Frontal cortex (tissue), 3 donors: ENCODE measurements at regions not wholly inside any gene's neighbourhood (a gene's known extent, or its start where the extent isn't known, plus 50 kb on each side); places are given as distances from the start of the nearest gene placed in this dataset.

Experiments
- DNase-seq, 2 donors: peaks; one replicate each; pipeline ENCODE4 v3.0.0; 2012; ENCODE audit warnings: low spot score in 2 of 2
- FAIRE-seq: peaks from 2 replicates; lab custom pipeline; 2012; peaks lifted over from hg19 to GRCh38; lab: Jason Lieb, UNC
- donor health status: control.
- donor health status: control.
- donor health status: control.

GRCh38 chr11:10938231-10938630, 80.4 kb upstream of the ZBED5 start:
- DNase-seq: no peak
- FAIRE-seq: no peak

GRCh38 chr11:10937385-10937771, 79.5 kb upstream of the ZBED5 start:
- DNase-seq (no peak), FAIRE-seq (no peak)

- DNase-seq (no peak), FAIRE-seq (no peak)
These were observed 79.0 kb upstream of the ZBED5 start for GRCh38 chr11:10936626-10937384.

- no peak for DNase-seq
- FAIRE-seq: no peak
These were observed 77.2 kb upstream of the ZBED5 start for GRCh38 chr11:10935015-10935559.

GRCh38 chr11:10934293-10934860, 76.5 kb upstream of the ZBED5 start:
- DNase-seq (no peak), FAIRE-seq (no peak)

- peak; percentile 89 for FAIRE-seq
- peak; percentile 67 to 79 for DNase-seq
These were observed 75.8 kb upstream of the ZBED5 start for GRCh38 chr11:10933455-10934292.

- no peak for FAIRE-seq
- DNase-seq: no peak
These were observed 75.1 kb upstream of the ZBED5 start for GRCh38 chr11:10932976-10933375.

GRCh38 chr11:10931761-10932670, 74.2 kb upstream of the ZBED5 start:
- DNase-seq: peak; percentile 39 to 50
- no peak for FAIRE-seq

GRCh38 chr11:10930972-10931760, 73.3 kb upstream of the ZBED5 start:
- no peak for FAIRE-seq
- DNase-seq: peak; percentile 55 to 62

- DNase-seq (peak in 1 of 2 donors; percentile 36), FAIRE-seq (no peak)
These were observed 72.5 kb upstream of the ZBED5 start for GRCh38 chr11:10930224-10930971.

GRCh38 chr11:10927538-10927937, 69.7 kb upstream of the ZBED5 start:
- FAIRE-seq: no peak
- DNase-seq: no peak

- FAIRE-seq (no peak), DNase-seq (no peak)
These were observed 69.0 kb upstream of the ZBED5 start for GRCh38 chr11:10926801-10927211.

- DNase-seq: no peak
- no peak for FAIRE-seq
These were observed 67.5 kb upstream of the ZBED5 start for GRCh38 chr11:10925149-10925926.

- FAIRE-seq (no peak), DNase-seq (no peak)
These were observed 66.0 kb upstream of the ZBED5 start for GRCh38 chr11:10923882-10924281.

- FAIRE-seq (no peak), DNase-seq (no peak)
These were observed 65.0 kb upstream of the ZBED5 start for GRCh38 chr11:10922892-10923291.

GRCh38 chr11:10920875-10921274, 63.0 kb upstream of the ZBED5 start:
- FAIRE-seq (no peak), DNase-seq (no peak)

- FAIRE-seq (no peak), DNase-seq (no peak)
These were observed 62.4 kb upstream of the ZBED5 start for GRCh38 chr11:10920205-10920604.
